Activated T-helper 9 cell treated with anti-CD3 and anti-CD28 coated beads, Interleukin-2, amount 50 U/mL, for 16 hours (primary cell): ENCODE measurements at regions not wholly inside any gene's neighbourhood (a gene's known extent, or its start where the extent isn't known, plus 50 kb on each side); places are given as distances from the start of the nearest gene placed in this dataset.
A peak's percentile ranks its signal among the peaks of the same experiment; 100 is the strongest.
"Not testable (repeated sequence)": the region's sequence is repeated elsewhere in the genome, so short reads cannot be mapped to it uniquely, and the experiment has no call there.

Source experiments
- DNase-seq: peaks from one replicate; pipeline ENCODE4 v3.0.0-alpha.2; 2020; ENCODE audit warnings: low read depth

DNA sequence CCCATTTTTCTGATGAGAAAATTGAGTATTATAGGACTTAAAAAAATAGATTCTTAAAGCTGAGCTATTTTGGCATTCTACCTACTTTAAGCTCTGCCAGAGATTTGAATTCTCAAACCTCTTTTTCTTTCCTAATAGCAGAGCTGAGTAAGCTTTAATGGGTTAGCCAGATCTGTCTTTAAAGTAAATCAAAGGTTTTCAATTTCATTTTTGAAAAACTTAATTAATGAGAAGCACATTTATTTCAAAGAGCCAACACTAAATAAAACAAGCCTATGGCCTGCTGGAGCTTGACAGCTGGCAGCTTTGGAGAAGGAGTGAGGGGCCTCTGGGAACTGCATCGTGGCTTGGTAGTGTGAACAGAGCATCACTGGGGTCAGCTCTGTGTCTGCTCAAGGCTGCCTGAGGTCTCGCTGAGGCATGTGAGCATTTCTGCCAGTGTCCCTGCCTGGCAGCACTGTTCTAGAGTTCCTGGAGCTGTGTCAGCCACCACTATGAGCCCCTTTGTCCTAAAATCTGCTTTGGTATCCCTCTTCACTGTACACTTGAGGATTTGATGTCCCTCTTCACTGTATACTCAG, 50.4 kb upstream of the PRSS23 start:
- no peak for DNase-seq

DNA sequence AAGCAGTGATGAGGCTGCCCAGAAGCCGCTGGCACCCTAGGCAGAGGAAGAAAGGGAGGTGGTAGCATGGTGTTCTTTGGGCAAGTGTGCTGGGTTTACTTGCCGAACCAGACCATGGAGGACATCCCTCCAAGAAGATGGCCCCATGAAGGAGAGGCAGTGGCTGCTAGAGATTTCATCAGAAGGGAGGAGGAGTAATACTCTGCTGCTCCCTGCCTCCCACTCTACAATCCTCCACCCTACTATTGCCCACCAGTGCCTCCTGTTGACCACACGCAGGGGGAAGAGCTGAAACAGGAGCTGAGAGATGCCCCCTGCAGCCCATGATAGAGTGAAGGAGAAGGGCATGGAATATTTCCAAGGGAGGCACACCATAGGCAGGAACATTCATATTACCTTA, 51.0 kb upstream of the PRSS23 start:
- DNase-seq = no peak

DNA sequence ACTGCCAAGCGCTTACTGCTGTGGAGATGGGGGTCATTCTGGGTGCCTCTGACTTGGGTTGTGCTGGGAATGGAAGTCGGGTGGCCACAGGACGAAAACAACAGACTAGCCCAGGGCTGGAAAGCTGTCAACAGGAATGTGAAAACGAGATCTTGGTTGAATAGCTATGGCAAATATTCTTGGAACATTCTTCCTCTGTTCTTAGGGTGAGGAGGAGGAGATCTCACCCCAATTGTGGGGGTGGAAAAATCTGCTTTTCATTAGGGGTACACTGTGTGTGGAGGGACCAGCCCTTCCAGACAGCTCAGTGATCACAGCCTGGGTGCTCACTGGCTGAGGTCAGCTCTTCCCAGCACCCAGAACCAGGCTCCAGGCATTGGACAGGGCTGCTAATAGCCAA, 52.0 kb upstream of the PRSS23 start:
- DNase-seq = no peak

DNA sequence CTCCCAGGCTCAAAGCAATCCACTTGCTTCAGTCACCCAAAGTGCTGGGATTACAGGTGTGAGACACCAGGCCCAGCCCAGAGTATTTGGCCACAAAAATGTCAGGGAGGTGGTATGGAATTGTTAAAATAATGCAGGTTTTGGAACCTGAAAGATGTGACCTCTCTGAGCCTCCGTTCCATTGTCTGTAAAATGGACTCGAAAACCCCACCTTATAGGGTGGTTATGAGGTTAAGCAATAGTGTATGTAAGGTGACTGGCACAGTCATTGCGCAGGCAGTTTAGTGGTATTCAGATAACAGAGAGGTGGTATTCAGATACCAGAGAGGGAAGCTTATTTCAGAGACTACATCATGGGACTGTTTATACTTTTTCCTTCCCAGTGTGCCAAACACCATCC, 52.5 kb upstream of the PRSS23 start:
- DNase-seq = no peak

DNA sequence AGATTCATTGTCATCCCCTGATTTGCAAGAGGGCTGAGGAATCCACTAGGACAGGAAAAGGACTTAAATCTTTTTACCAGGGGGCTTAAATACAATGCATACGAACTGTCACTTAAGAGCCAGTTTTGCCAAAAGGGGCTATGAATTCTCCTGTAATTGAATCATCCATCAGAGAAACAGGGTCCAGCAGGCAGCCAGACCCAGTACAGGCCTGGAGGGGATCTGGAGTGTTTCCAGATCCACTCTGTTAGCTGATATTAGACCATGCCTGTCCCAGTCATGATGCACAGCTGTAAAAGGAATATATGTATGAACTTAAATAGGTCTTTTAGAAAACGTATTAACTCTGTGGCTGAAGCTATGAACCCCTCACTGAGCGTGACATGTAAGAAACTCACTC, 53.8 kb upstream of the PRSS23 start:
- no peak for DNase-seq

DNA sequence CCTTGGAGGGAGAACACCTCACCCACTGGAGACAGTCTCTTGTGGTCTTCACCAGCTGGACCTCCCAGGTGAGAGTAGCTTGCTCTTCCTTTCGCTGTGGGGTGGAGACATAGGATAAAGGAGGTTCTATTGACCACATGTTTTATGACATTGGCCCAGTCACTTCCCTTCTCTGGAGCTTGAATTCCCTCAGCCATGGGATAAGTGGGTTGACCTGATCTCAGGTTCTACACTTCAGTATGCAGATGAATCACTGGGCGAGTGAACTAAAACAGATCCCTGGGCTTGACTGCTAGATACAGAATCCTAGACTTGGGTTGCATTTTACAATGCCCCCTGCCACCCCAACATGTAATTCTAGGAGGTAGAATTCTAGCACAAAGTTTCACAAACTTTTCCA, 54.8 kb upstream of the PRSS23 start:
- no peak for DNase-seq

DNA sequence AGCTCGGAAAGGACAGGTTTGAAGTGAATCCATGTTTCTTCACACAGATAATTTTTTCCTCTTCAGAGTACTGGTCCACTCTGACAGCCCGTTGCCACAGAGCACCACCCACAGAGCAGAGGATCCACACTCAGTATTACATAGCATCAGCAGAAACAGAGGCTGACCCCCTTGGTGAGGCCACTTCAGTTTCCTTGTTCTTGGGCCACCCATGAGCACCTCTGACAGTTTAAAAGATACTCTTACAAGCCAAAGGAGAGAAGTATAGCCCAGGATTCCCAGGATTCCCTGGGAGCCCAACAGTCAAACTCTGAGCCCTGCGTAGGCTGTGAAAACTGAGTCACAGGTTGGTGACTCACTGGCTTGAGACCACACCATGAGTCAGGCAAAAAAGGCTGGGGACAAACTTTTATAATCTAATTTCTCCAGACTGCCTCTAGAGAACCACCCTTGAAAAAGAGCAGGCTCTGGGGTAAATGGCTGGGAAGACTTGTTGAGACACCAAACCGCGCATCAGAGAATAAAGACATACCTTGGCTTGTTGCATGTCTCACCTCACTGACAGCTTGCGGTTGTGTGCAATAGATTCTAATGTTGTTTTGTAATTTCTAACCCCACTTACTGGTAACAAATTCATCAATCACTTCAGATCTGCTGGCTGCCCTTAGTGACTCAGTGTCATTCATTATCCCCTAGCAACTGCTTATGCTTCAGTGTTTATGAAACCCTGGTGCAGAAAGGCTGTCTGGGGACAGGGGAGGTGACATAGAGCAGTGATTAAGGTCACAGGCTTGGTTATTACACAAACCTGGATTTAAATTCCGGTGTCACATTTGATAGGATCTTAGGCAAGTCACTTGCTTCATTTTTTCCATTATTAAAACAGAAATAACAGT, 56.9 kb upstream of the PRSS23 start:
- peak; percentile 8 for DNase-seq

DNA sequence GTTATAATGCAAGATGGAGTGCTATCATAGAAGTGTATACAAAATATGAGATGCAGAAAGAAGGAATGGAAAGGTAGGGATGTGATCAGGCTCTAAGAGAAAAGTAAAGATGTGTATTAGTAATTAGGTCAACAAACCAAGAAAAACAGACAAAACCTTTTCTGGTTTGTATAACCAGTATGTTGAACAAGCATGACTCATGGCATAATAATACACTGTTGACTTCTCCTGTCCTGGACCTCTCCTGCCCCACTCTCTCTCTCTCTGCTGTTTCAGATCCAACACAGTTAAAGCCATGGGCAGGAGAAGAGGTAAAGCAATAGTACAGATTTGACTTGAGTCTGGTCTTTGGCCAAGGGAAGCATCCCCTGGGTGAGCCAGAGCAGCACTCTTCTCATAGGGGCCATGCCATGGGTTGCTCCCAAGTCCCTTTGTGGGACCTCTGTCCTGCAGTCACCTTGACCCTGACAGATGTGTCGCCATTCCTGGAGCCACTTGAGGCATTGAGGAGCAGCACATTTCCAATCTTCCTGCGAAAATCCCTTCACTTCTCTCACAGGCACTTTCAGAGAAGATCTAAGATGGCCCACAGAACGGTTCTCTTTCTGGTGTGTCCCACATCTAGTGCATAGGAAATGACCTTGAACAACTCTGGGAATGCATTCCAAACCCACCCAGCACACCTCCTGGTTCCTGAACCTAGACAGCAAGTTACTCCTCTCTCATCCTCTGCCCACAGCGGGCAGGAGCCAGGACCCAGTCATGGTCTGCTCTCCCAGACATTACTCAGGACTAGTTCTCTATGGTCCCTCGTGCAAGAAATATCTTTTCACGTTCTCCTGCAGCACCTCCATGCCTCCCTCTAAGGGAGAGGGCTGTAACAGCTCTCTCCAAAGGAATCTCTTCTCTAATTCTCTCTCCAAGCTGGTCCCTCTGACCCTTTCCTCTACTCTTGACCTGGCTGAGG, 58.2 kb upstream of the PRSS23 start:
- no peak for DNase-seq

DNA sequence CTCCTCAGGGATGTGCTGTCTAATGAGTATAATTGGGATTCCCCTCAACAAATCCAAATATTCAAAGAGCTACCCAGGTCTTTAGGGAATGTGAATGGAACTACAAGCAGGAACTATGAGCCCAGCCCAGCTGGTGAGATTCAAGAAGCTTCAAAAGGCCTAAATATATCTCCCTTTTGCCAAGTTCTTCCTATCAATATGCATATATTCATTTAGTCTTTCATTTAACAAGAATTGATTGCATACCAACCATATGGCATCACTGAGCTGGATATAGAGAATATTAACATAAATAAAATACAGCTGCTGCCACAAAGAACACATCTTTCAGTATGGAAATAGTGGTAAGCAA, 58.9 kb upstream of the PRSS23 start:
- no peak for DNase-seq

DNA sequence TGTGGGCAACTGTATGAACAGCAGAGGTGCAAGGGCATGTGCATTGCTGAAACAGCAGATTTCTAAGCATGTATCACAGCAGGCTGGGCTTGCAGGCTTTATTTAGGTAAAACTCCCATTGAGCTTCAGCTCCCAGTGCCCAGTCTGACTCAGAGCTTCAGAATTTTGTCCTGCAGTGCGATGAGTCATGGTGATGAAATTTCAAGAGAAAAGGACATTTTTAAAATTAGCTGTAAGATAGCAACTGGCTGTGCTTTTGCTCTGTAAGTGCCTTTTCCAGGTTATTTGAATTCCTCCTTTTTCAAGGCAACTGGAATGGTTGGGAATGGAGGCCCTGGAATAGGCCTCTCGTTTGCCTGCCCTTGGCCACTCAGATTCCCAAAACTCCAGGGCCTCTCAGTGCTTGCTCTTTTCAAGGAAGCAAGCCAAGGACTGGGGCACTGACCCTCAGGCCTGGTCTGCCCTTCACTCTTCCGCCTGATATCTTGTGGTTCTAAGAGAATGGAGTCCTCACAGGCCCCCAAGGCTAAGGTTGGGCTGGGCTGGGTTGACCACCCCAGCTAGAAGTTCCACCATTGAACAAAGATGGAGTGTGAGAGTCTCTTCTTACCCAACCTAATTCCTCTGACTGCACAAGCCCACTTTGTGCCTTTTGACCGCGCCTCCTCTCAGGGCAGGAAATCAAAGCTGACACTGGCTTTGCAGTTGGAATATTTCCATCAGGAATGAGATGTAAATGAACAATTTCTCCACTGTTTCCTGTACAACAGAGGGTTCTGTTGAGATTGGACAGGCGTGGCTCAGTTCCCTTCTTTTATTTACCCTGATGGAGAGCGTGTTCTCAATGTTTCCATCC, 59.5 kb upstream of the PRSS23 start:
- no peak for DNase-seq

DNA sequence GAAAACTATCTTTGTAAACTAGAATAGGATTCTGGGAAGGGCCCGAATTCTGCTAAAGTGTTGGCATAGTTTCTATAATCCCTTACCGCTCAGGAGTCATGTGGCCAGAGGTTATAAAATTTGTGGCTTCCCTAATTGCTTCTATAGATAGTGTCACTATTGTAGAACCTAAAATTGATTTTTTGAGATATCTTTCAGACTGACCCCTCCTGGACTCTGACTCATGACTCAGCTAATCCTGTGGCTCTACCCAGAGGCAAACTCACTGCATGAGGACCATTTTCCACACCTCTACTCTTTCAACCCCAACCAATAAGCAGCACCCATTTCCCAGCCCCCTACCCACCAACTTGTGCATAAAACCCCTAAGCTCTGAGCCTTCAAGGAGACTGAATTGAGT, 61.8 kb upstream of the PRSS23 start:
- DNase-seq = no peak

DNA sequence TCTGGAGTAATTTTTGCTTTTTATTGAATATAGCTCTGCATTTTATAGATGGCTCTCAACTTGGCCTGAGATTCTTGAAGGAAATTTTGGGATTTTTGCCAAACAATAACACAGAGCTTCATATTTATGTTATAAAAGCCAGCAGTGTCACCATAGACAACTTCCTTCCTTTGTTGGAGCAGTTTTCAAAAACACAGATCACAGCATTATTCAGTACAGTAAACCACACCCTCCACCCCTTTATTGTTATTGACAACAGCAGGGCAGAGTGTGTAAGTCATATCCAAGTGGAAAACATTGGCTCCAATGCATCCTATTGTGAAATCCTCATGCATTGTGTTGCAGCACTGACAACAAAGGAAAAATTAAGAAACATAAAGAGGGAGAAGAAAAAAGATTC, 62.6 kb upstream of the PRSS23 start:
- no peak for DNase-seq

DNA sequence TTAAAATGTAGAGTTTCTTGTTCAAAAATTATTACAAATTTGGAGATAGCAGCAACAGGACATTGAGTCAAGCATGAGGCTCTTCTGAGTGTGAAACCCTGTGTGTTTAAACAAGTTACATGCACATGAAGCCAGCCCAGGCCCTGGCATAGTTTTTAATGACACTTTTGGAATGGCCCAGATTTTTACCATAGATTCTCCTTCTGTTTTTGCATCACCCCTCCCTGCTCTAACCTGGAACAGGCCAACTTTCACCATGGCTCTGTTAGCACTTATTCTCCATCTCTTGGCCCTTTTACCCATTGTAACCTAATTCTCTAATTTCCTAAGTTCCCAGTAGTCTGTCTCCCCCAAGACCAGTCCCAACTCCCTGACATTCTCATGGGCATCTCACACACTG, 63.1 kb upstream of the PRSS23 start:
- DNase-seq = no peak

DNA sequence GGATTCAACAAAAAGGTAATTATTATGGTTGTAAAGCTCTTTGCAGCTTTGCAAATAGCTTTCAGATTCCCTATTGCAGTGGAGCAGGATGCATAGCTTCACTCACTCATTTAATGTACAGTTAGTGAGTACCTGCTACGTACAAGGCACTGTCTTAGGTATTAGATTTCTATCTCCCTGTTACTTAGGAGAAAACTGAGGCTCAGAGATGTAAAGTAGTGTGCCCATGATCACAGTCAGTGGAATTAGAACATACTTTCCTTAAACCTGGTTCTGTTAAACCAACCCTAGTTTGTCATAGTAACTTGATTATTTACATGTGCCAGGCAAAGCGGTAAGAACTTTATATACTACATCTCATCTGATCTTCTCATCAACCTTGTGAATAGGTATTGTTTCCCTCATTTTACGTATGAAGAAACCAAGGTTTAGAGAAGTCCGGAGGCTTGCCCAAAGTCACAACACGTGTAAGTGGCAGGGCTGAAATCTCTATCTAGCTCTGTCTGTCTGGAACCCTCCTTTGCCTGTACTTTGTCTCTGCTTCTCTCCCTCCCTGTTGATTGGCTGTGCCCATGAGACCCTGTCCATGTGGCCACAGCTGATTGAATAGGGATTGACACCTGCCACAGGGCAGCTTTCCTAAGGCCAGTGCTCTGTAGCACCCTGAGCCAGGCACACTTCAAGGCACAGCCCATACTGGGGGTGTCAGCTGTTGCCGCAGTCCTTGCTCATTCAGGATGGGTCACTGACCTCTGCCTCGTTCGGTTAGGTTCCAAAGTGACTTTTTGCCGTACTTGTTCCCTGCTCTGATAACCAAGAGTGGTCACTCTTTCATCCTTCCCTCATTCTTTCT, 63.8 kb upstream of the PRSS23 start:
- no peak for DNase-seq

DNA sequence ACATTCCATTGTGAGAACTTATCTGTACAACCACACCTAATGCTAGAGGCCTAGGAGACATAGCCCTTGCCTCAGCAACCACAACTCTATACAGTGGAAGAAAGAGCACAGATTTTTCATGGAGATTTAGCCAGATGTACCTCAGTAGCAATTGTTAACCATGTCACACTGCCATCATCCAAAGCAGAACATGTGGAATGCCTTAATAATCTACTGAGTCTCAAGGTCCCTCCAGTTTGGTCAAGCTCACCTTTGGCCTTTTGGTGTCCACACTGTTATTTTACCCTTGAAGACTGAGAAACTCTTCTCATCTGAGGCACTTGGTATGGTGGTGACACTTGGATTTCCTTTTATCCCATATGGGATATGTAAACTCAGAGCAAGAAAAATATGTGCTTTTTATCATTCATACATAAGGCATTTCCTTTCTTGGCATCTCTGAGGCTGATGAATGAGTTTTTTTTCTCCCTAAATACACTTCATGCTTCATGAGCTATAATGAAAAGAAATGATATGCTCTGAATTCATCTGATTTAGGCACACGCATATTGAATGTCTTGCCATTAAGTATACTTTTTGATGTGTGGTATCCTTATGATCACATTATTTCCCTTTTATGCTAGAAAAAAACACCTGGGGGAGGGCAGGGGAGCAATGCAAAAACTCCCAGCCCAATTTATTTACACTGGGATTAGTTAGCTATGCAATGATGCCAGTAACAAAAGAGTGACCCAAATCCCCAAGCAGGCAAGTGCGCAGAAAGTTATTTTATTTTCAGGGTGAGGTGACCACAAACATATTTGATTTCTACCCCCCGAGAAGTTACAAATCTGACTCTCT, 63.3 kb upstream of the ME3 start:
- no peak for DNase-seq

DNA sequence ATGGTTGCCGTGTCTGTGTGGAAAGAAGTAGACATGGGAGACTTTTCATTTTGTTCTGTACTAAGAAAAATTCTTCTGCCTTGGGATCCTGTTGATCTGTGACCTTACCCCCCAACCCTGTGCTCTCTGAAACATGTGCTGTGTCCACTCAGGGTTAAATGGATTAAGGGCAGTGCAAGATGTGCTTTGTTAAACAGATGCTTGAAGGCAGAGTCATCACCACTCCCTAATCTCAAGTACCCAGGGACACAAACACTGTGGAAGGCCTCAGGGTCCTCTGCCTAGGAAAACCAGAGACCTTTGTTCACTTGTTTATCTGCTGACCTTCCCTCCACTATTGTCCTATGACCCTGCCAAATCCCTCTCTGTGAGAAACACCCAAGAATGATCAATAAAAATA, 60.3 kb upstream of the ME3 start:
- not testable (repeated sequence) for DNase-seq

DNA sequence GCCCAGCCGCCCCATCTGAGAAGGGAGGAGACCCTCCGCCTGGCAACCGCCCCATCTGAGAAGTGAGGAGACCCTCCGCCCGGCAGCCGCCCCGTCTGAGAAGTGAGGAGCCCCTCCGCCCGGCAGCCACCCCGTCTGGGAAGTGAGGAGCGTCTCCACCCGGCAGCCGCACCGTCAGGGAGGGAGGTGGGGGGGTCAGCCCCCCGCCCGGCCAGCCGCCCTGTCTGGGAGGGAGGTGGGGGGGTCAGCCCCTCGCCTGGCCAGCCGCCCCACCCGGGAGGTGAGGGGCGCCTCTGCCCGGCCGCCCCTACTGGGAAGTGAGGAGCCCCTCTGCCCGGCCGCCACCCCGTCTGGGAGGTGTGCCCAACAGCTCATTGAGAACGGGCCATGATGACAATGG, 59.9 kb upstream of the ME3 start:
- DNase-seq = not testable (repeated sequence)

DNA sequence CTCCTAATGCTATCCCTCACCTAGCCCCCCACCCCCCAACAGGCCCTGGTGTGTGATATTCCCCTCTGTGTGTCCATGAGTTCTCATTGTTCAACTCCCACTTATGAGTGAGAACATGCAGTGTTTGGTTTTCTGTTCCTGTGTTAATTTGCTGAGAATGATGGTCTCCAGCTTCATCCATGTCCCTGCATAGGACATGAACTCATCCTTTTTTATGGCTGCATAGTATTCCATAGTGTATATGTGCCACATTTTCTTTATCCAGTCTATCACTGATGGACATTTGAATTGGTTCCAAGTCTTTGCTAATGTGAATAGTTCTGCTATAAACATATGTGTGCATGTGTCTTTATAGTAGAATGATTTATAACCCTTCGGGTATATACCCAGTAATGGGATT, 57.2 kb upstream of the ME3 start:
- DNase-seq = not testable (repeated sequence)

DNA sequence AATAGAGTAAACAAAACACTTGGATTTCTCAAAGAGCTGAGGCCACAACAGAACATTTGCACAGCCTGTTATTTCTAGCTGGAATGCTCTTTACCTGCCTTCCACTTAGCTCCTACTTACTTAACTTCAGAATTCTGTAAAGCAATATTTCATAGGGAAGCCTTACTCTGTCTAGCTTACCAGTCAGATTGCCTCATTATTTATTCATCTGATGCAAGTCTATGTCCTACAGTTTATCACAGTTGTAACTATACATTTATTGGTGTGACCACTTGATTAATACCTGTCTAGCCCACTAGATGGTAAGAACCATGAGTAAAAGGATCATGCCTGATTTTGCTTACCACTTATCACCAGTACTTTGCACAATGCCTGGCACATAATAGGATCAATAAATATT, 56.1 kb upstream of the ME3 start:
- DNase-seq = no peak
